SK-N-SH (cell line): ENCODE measurements at regions not wholly inside any gene's neighbourhood (a gene's known extent, or its start where the extent isn't known, plus 50 kb on each side); places are given as distances from the start of the nearest gene placed in this dataset.
A peak's percentile ranks its signal among the peaks of the same experiment; 100 is the strongest.

Experiments used
- CTCF ChIA-PET: fragments of 300-600, 350-600 bp; formaldehyde crosslinking; extraction: SDS; loops from one replicate; lab custom pipeline; 2021; lab: Yijun Ruan, JAX
- POLR2A ChIA-PET: fragments of 350-600 bp; sonication (Branson Sonifier 250); formaldehyde crosslinking; extraction: SDS; loops from one replicate; lab custom pipeline; 2020; ENCODE audit warnings: antibody characterized with exemption, inconsistent platforms; lab: Yijun Ruan, JAX
- DNase-seq: peaks from one replicate; pipeline ENCODE4 v3.0.0; 2012
- H2AFZ ChIP-seq: fragments of 200-600 bp; sonication (generic); 2 replicates; pipeline ENCODE4 v1.8.1; 2016; ENCODE audit warnings: antibody characterized with exemption, mild to moderate bottlenecking, low read depth
- H3F3A ChIP-seq: fragments of 200-600 bp; sonication (generic); replicated peaks from 2 replicates; pipeline ENCODE3; 2016; ENCODE audit warnings: antibody characterized with exemption, mild to moderate bottlenecking; ENCODE audit not compliant: insufficient read depth
- H3K27ac ChIP-seq, 2 experiments: fragments of 200-500 bp in 1 of 2; fragments of 200-600 bp in 1 of 2; sonication (Bioruptor generic) in 1 of 2; sonication (generic), shearing (Covaris generic) in 1 of 2; 2 replicates each; pipeline versions ENCODE4 v1.5.1 to v1.6.1; 2014 to 2016; ENCODE audit warnings: low read depth in 2 of 2, inconsistent platforms in 1 of 2, low read length in 1 of 2, mild to moderate bottlenecking in 1 of 2, mixed read lengths in 1 of 2
- H3K27me3 ChIP-seq: fragments of 200-600 bp; sonication (generic), shearing (Covaris generic); 2 replicates; pipeline ENCODE4 v1.6.1; 2016; ENCODE audit warnings: mixed run types; ENCODE audit not compliant: insufficient read depth
- H3K36me3 ChIP-seq, 2 experiments: fragments of 200-500 bp in 1 of 2; fragments of 200-600 bp in 1 of 2; sonication (Bioruptor generic) in 1 of 2; sonication (generic) in 1 of 2; replicated peaks in 1 of 2; 2 replicates each; pipeline versions ENCODE3 to v1.5.1; 2014 to 2016; ENCODE audit warnings: low read length in 1 of 2, mild to moderate bottlenecking in 1 of 2; ENCODE audit not compliant: insufficient read depth in 2 of 2, control insufficient read depth in 1 of 2
- H3K4me1 ChIP-seq, 2 experiments: fragments of 200-500 bp in 1 of 2; fragments of 200-600 bp in 1 of 2; sonication (Bioruptor generic) in 1 of 2; sonication (generic), shearing (Covaris generic) in 1 of 2; 2 replicates each; pipeline versions ENCODE4 v1.5.1 to v1.6.1; 2014 to 2016; ENCODE audit warnings: low read depth in 1 of 2, low read length in 1 of 2, mixed run types in 1 of 2; ENCODE audit not compliant: insufficient read depth in 2 of 2, control insufficient read depth in 1 of 2
- H3K4me2 ChIP-seq: fragments of 200-600 bp; sonication (generic), shearing (Covaris generic); 2 replicates; pipeline ENCODE4 v1.6.1; 2017; ENCODE audit warnings: mixed run types
- H3K4me3 ChIP-seq, 2 experiments: fragments of 200-500 bp in 1 of 2; fragments of 200-600 bp in 1 of 2; sonication (Bioruptor generic) in 1 of 2; sonication (generic), shearing (Covaris generic) in 1 of 2; 2 replicates each; pipeline versions ENCODE4 v1.5.1 to v1.8.1; 2014 to 2016; ENCODE audit warnings: low read depth in 2 of 2, inconsistent platforms in 1 of 2, low read length in 1 of 2, mild to moderate bottlenecking in 1 of 2, mixed read lengths in 1 of 2, moderate library complexity in 1 of 2
- H3K79me2 ChIP-seq: fragments of 200-600 bp; sonication (generic); 2 replicates; pipeline ENCODE4 v1.8.1; 2017; ENCODE audit warnings: mild to moderate bottlenecking; ENCODE audit not compliant: insufficient read depth
- H3K9ac ChIP-seq: fragments of 200-600 bp; sonication (generic); 2 replicates; pipeline ENCODE4 v1.6.1; 2017; ENCODE audit warnings: mixed run types
- H3K9me2 ChIP-seq: fragments of 200-600 bp; sonication (generic); 2 replicates; pipeline ENCODE4 v1.6.1; 2017; ENCODE audit warnings: mixed run types
- H3K9me3 ChIP-seq: fragments of 200-600 bp; sonication (generic); 2 replicates; pipeline ENCODE4 v1.6.1; 2017; ENCODE audit warnings: mixed run types, mild to moderate bottlenecking, moderate library complexity
- H4K20me1 ChIP-seq: fragments of 200-600 bp; sonication (generic); 2 replicates; pipeline ENCODE4 v1.6.1; 2017; ENCODE audit warnings: mild to moderate bottlenecking, mixed run types; ENCODE audit not compliant: insufficient read depth
- CTCF ChIP-seq: fragments of 200-600 bp; sonication (generic); IDR thresholded peaks from 2 replicates; pipeline ENCODE4 v1.6.1; 2017; ENCODE audit warnings: antibody characterized with exemption, mild to moderate bottlenecking, moderate library complexity
- ELF1 ChIP-seq: IDR thresholded peaks from 2 replicates; pipeline ENCODE4 v1.4.0; 2012
- FOSL2 ChIP-seq: IDR thresholded peaks from 2 replicates; pipeline ENCODE4 v1.4.0; 2012; ENCODE audit warnings: low read depth, mild to moderate bottlenecking, moderate library complexity, borderline replicate concordance
- FOXJ3 ChIP-seq: sonication (generic); formaldehyde crosslinking; IDR thresholded peaks from 2 replicates; pipeline ENCODE4 v1.5.1; 2020; ENCODE audit warnings: mild to moderate bottlenecking, missing genetic modification reagents
- FOXM1 ChIP-seq: IDR thresholded peaks from 2 replicates; pipeline ENCODE4 v1.4.0; 2012; ENCODE audit warnings: low read depth, mild to moderate bottlenecking
- GATA2 ChIP-seq: sonication (generic); formaldehyde crosslinking; IDR thresholded peaks from 2 replicates; pipeline ENCODE4 v1.5.0; 2020; ENCODE audit warnings: mild to moderate bottlenecking, missing genetic modification reagents
- JUND ChIP-seq: IDR thresholded peaks from 2 replicates; pipeline ENCODE4 v1.4.0; 2012
- MAX ChIP-seq: IDR thresholded peaks from 2 replicates; pipeline ENCODE4 v1.4.0; 2012; ENCODE audit warnings: low read depth
- MEF2A ChIP-seq: IDR thresholded peaks from 2 replicates; pipeline ENCODE4 v1.4.0; 2012; ENCODE audit warnings: low read depth, borderline replicate concordance
- MXI1 ChIP-seq: IDR thresholded peaks from 2 replicates; pipeline ENCODE4 v1.6.1; 2012; ENCODE audit warnings: mild to moderate bottlenecking, low read depth, low read length, improper control_type of control experiment
- NFIC ChIP-seq: IDR thresholded peaks from 2 replicates; pipeline ENCODE4 v1.4.0; 2012; ENCODE audit warnings: borderline replicate concordance
- NRF1 ChIP-seq: IDR thresholded peaks from 2 replicates; pipeline ENCODE4 v1.6.1; 2012; ENCODE audit warnings: low read depth, mild to moderate bottlenecking, low read length
- PBX3 ChIP-seq: IDR thresholded peaks from 2 replicates; pipeline ENCODE4; 2012
- POLR2AphosphoS5 ChIP-seq: IDR thresholded peaks from 2 replicates; pipeline ENCODE4 v1.6.1; 2012; ENCODE audit warnings: low read depth, low read length
- RAD21 ChIP-seq: IDR thresholded peaks from 2 replicates; pipeline ENCODE4 v1.6.1; 2012; ENCODE audit warnings: mild to moderate bottlenecking, low read length
- RCOR1 ChIP-seq: fragments of 150-350 bp; IDR thresholded peaks from 2 replicates; pipeline ENCODE4 v1.6.1; 2017; ENCODE audit warnings: antibody characterized with exemption, low read length
- REST ChIP-seq: IDR thresholded peaks from 2 replicates; pipeline ENCODE4 v1.6.1; 2012; ENCODE audit warnings: mild to moderate bottlenecking, low read depth, low read length, moderate library complexity
- SIN3A ChIP-seq: IDR thresholded peaks from 2 replicates; pipeline ENCODE4 v1.6.1; 2012; ENCODE audit warnings: low read depth, mild to moderate bottlenecking, low read length, moderate library complexity, borderline replicate concordance
- SMC3 ChIP-seq: IDR thresholded peaks from 2 replicates; pipeline ENCODE4 v1.6.1; 2012; ENCODE audit warnings: low read depth, low read length, improper control_type of control experiment
- TCF12 ChIP-seq: IDR thresholded peaks from 2 replicates; pipeline ENCODE4 v1.4.0; 2012
- USF2 ChIP-seq: fragments of 150-350 bp; IDR thresholded peaks from 2 replicates; pipeline ENCODE4 v1.6.1; 2017; ENCODE audit warnings: antibody characterized with exemption, low read length, low read depth, borderline replicate concordance
- WGBS: methylation state at CpG from one replicate; pipeline ENCODE4 v1.1.6; 2017; ENCODE audit warnings: low lambda C conversion rate; 5-methylcytosine and 5-hydroxymethylcytosine counted together

- Histone ChIP-seq H3K79me2 (no peaks in the 10 kb centered on the region), H3K27ac (no peak overlapping the region), H4K20me1 (no peaks in the 10 kb centered on the region), H3K4me3 (peak overlapping the region in 1 of 2 experiments; percentile 40; a peak in 2 of 4 replicates), H3K9me3 (no peaks in the 10 kb centered on the region), H3K36me3 (no peaks in the 10 kb centered on the region), H3K9ac (no peak overlapping the region), H3K9me2 (no peaks in the 10 kb centered on the region), H3K27me3 (peaks cover 17% of the 10 kb centered on the region; the same call in 1 of the 2 replicates), H3K4me2 (no peak overlapping the region), H3K4me1 (no peaks in the 10 kb centered on the region; a peak in 1 of 4 replicates), H3F3A (no peaks in the 10 kb centered on the region), H2AFZ (no peak overlapping the region)
- ChIA-PET POLR2A (no interaction called here), CTCF (interaction anchor here (0.7 to 1.5 kb wide), 11 partner anchors 10 to 101 kb away, joined by 3 to 9 read pairs (median 4); no protein-coding TSS in a partner anchor)
- 3% methylated on average over 5 of the region's 5 CpGs for WGBS
- peak; percentile 75 for TF ChIP-seq CTCF
- no peak for TF ChIP-seq FOXJ3 (CRISPR knock-in tag)
- no peak for TF ChIP-seq MEF2A
- no peak for TF ChIP-seq RAD21
- peak; percentile 23 for DNase-seq
Observed at GRCh38 chr14:21748869-21749303, 75.3 kb upstream of the OR4E1 start.

- POLR2A ChIA-PET, result no interaction called here
Observed at GRCh38 chr14:21735639-21736307, 62.2 kb upstream of the OR4E1 start.

More at GRCh38 chr14:21735639-21736307, 62.2 kb upstream of the OR4E1 start:
- no peaks in the 10 kb centered on the region for H3K9me3 ChIP-seq
- no peak overlapping the region for H2AFZ ChIP-seq
- H3K79me2 ChIP-seq, result no peaks in the 10 kb centered on the region
- H3K36me3 ChIP-seq, result no peaks in the 10 kb centered on the region
- no peak overlapping the region for H3K4me2 ChIP-seq
- H3K9ac ChIP-seq, result no peak overlapping the region
- CTCF ChIA-PET, result interaction anchor here (1.5 to 2.5 kb wide), 2 partner anchors 11 to 13 kb away, joined by 5 read pairs; no protein-coding TSS in a partner anchor
- WGBS, result 0% methylated on average over 4 of the region's 4 CpGs
- no peak for DNase-seq
- no peak overlapping the region for H3K4me3 ChIP-seq
- H3K9me2 ChIP-seq, result no peaks in the 10 kb centered on the region
- no peaks in the 10 kb centered on the region; a peak in 1 of 4 replicates for H3K4me1 ChIP-seq
- H4K20me1 ChIP-seq, result no peaks in the 10 kb centered on the region
- no peak overlapping the region for H3K27ac ChIP-seq
- H3F3A ChIP-seq, result no peaks in the 10 kb centered on the region
- TF ChIP-seq FOXM1 (no peak), JUND (no peak), MXI1 (no peak), USF2 (no peak), NFIC (no peak), PBX3 (no peak), POLR2AphosphoS5 (no peak), REST (no peak), GATA2 (CRISPR knock-in tag) (no peak), SMC3 (no peak), SIN3A (no peak), FOXJ3 (CRISPR knock-in tag) (no peak), NRF1 (no peak), TCF12 (no peak), RAD21 (no peak), MEF2A (no peak), ELF1 (no peak), MAX (no peak), FOSL2 (no peak), RCOR1 (no peak)
- H3K27me3 ChIP-seq, result peaks cover 5% of the 10 kb centered on the region; the same call in 1 of the 2 replicates
